Adrenal gland (tissue), 9 donors: ENCODE measurements at regions not wholly inside any gene's neighbourhood (a gene's known extent, or its start where the extent isn't known, plus 50 kb on each side); places are given as distances from the start of the nearest gene placed in this dataset.

Experiments used
- DNase-seq, 7 donors: peaks; one replicate each; pipeline ENCODE4 v3.0.0-alpha.2; 2019 to 2020
- H3K27ac ChIP-seq, 5 donors: fragments of 200-600 bp; sonication (generic) in 4 of 5; 1 replicate in 3 of 5; 2 replicates in 2 of 5; pipeline versions ENCODE4 v1.5.1 to v1.8.0; 2016 to 2020; ENCODE audit warnings: mild to moderate bottlenecking in 1 of 5
- H3K27me3 ChIP-seq: fragments of 200-600 bp; 2 replicates; pipeline ENCODE4 v1.8.0; 2021
- H3K36me3 ChIP-seq, 2 donors: fragments of 200-600 bp; replicated peaks in 1 of 2; 1 replicate in 1 of 2; 2 replicates in 1 of 2; pipeline versions ENCODE4 v1.5.1 to v1.8.0; 2018 to 2022
- H3K4me1 ChIP-seq, 2 donors: fragments of 200-600 bp; replicated peaks in 1 of 2; 1 replicate in 1 of 2; 2 replicates in 1 of 2; pipeline versions ENCODE4 v1.5.1 to v1.8.0; 2018 to 2021
- H3K4me3 ChIP-seq, 4 donors: fragments of 200-600 bp; sonication (generic) in 3 of 4; one replicate each; pipeline ENCODE4 v1.5.1; 2016 to 2018
- H3K9me3 ChIP-seq, 3 donors: fragments of 200-600 bp; sonication (generic) in 1 of 3; replicated peaks in 1 of 3; 1 replicate in 2 of 3; 2 replicates in 1 of 3; pipeline versions ENCODE4 v1.5.1 to v1.8.0; 2016 to 2021
- CTCF ChIP-seq, 6 experiments: fragments of 450-650 bp in 4 of 6; fragments of 200-600 bp in 2 of 6; sonication (generic) in 1 of 6; IDR thresholded peaks; 1 replicate in 5 of 6; 2 replicates in 1 of 6; pipeline versions ENCODE4 v1.5.1 to v1.8.0; 2016 to 2021; ENCODE audit warnings: antibody characterized with exemption in 6 of 6, mild to moderate bottlenecking in 2 of 6, moderate library complexity in 1 of 6
- POLR2A ChIP-seq, 2 donors: fragments of 450-650 bp; IDR thresholded peaks; one replicate each; pipeline ENCODE4 v1.6.1; 2017; ENCODE audit warnings: antibody characterized with exemption in 2 of 2, mild to moderate bottlenecking in 2 of 2, moderate library complexity in 1 of 2
- WGBS, 4 donors: extraction: QIAGEN DNeasy Blood & Tissue Kit in 2 of 4; methylation state at CpG; one replicate each; pipeline versions ENCODE4 v1.1.5 to v1.1.7; 2013 to 2017; 5-methylcytosine and 5-hydroxymethylcytosine counted together
- intact Hi-C, 2 donors: fragments of 100-400 bp; cut with DNase I; formaldehyde crosslinking; loops; one replicate each; pipeline versions ENCODE4 v1.14.1 to v1.15.0; 2022 to 2023
- donor health status: healthy with polysubstance abuse.
- donor health status: Bipolar disorder and iron deficiency.
- donor health status: DM: yes; HTN: yes; CAD: no.
- donor health status: DM: no; HTN: no; CAD: no.
- donor health status: DM: no; HTN: no; CAD: no.

- Histone ChIP-seq H3K36me3 (no peaks in the 10 kb centered on the region), H3K27me3 (no peaks in the 10 kb centered on the region), H3K4me3 (no peak overlapping the region), H3K27ac (no peak overlapping the region), H3K4me1 (peaks cover 0 to 12% of the 10 kb centered on the region in 2 donors), H3K9me3 (no peaks in the 10 kb centered on the region)
- TF ChIP-seq CTCF (IDR thresholded peaks at IDR 0.05) (no peak), POLR2A (IDR thresholded peaks at IDR 0.05) (no peak)
- intact Hi-C loops = no loop called here
- WGBS, 4 donors = 88 to 91% (median 90%) methylated on average over 4 of the region's 4 CpGs
- DNase-seq = no peak
These were observed 162.5 kb downstream of the CD83 start for GRCh38 chr6:14280006-14280510.

GRCh38 chr6:14280766-14281293 lies 163.3 kb downstream of the CD83 start:
- no peaks in the 10 kb centered on the region for H3K36me3 ChIP-seq
- 89 to 95% (median 93%) methylated on average over 16 to 17 of the region's 17 CpGs for WGBS, 4 donors
- H3K4me1 ChIP-seq = peaks cover 0 to 8% of the 10 kb centered on the region in 2 donors
- no peaks in the 10 kb centered on the region for H3K27me3 ChIP-seq
- H3K27ac ChIP-seq = no peak overlapping the region
- no peak overlapping the region for H3K4me3 ChIP-seq
- intact Hi-C loops = no loop called here
- no peak for DNase-seq
- TF ChIP-seq CTCF (IDR thresholded peaks at IDR 0.05) = no peak
- TF ChIP-seq POLR2A (IDR thresholded peaks at IDR 0.05) = no peak
- no peaks in the 10 kb centered on the region for H3K9me3 ChIP-seq

- no peak overlapping the region for H3K4me3 ChIP-seq
- H3K27me3 ChIP-seq = no peaks in the 10 kb centered on the region
- WGBS, 4 donors = 89 to 92% (median 90%) methylated on average over 25 of the region's 25 CpGs
- H3K9me3 ChIP-seq = no peaks in the 10 kb centered on the region
- H3K36me3 ChIP-seq = no peaks in the 10 kb centered on the region
- peaks cover 0 to 11% of the 10 kb centered on the region in 2 donors for H3K4me1 ChIP-seq
- no peak for TF ChIP-seq POLR2A (IDR thresholded peaks at IDR 0.05)
- no peak for TF ChIP-seq CTCF (IDR thresholded peaks at IDR 0.05)
- intact Hi-C loops = no loop called here
- DNase-seq = no peak
- H3K27ac ChIP-seq = no peak overlapping the region
These were observed 164.5 kb downstream of the CD83 start for GRCh38 chr6:14281811-14282660.

GRCh38 chr6:14282854-14283505 lies 165.4 kb downstream of the CD83 start:
- intact Hi-C loops = no loop called here
- Histone ChIP-seq H3K4me3 (no peak overlapping the region), H3K9me3 (no peaks in the 10 kb centered on the region), H3K36me3 (no peaks in the 10 kb centered on the region), H3K27me3 (peaks cover 5% of the 10 kb centered on the region), H3K4me1 (peaks cover 0 to 11% of the 10 kb centered on the region in 2 donors), H3K27ac (no peak overlapping the region)
- TF ChIP-seq POLR2A (IDR thresholded peaks at IDR 0.05) (no peak), CTCF (IDR thresholded peaks at IDR 0.05) (no peak)
- 82 to 92% (median 87%) methylated on average over 10 of the region's 10 CpGs for WGBS, 4 donors
- DNase-seq = no peak
